Parathyroid adenoma (tissue), 2 donors: ENCODE measurements at regions not wholly inside any gene's neighbourhood (a gene's known extent, or its start where the extent isn't known, plus 50 kb on each side); places are given as distances from the start of the nearest gene placed in this dataset.

ENCODE experiments used
- H2AFZ ChIP-seq: fragments of 300-600 bp; sonication (generic); one replicate; pipeline ENCODE4 v1.7.0; 2017; ENCODE audit warnings: antibody characterized with exemption, mild to moderate bottlenecking
- H3K27ac ChIP-seq: fragments of 300-600 bp; sonication (generic); one replicate; pipeline ENCODE4 v1.7.0; 2017
- H3K27me3 ChIP-seq: fragments of 300-600 bp; sonication (generic); one replicate; pipeline ENCODE4 v1.7.0; 2017; ENCODE audit warnings: low read length; ENCODE audit not compliant: control insufficient read depth, insufficient read depth
- H3K36me3 ChIP-seq: fragments of 300-600 bp; sonication (generic); one replicate; pipeline ENCODE4 v1.7.0; 2017; ENCODE audit warnings: low read length; ENCODE audit not compliant: control insufficient read depth, insufficient read depth
- H3K4me1 ChIP-seq: fragments of 300-600 bp; sonication (generic); one replicate; pipeline ENCODE4 v1.7.0; 2017; ENCODE audit warnings: control low read depth
- H3K4me2 ChIP-seq: fragments of 300-600 bp; sonication (generic); one replicate; pipeline ENCODE4 v1.7.0; 2017; ENCODE audit warnings: low read length
- H3K4me3 ChIP-seq: fragments of 300-600 bp; sonication (generic); one replicate; pipeline ENCODE4 v1.7.0; 2017; ENCODE audit warnings: low read depth, low read length
- H3K79me2 ChIP-seq: fragments of 300-600 bp; sonication (generic); one replicate; pipeline ENCODE4 v1.7.0; 2017; ENCODE audit warnings: control low read depth
- H3K9ac ChIP-seq: fragments of 300-600 bp; sonication (generic); one replicate; pipeline ENCODE4 v1.7.0; 2017; ENCODE audit warnings: mild to moderate bottlenecking
- H3K9me3 ChIP-seq: fragments of 300-600 bp; sonication (generic); one replicate; pipeline ENCODE4 v1.7.0; 2017; ENCODE audit warnings: low read length; ENCODE audit not compliant: control insufficient read depth
- CTCF ChIP-seq: fragments of 300-600 bp; sonication (generic); IDR thresholded peaks from one replicate; pipeline ENCODE4 v1.7.0; 2017; ENCODE audit warnings: antibody characterized with exemption, mild to moderate bottlenecking
- donor health status: primary hyperparathyroidism.

GRCh38 chr5:105754056-105754455, 1916.7 kb downstream of the EFNA5 start:
- no peak for TF ChIP-seq CTCF
- no peak overlapping the region for H3K27ac ChIP-seq
- no peak overlapping the region for H3K9ac ChIP-seq

GRCh38 chr5:105752801-105753200, 1917.9 kb downstream of the EFNA5 start:
- Histone ChIP-seq H3K9me3 (no peaks in the 10 kb centered on the region), H3K4me3 (no peak overlapping the region), H3K79me2 (no peaks in the 10 kb centered on the region)

More at GRCh38 chr5:105754056-105754455, 1916.7 kb downstream of the EFNA5 start:
- Histone ChIP-seq H2AFZ (no peak overlapping the region), H3K4me2 (no peak overlapping the region), H3K36me3 (no peaks in the 10 kb centered on the region), H3K9me3 (no peaks in the 10 kb centered on the region), H3K4me1 (no peaks in the 10 kb centered on the region), H3K27me3 (no peaks in the 10 kb centered on the region), H3K79me2 (no peaks in the 10 kb centered on the region), H3K4me3 (no peak overlapping the region)

GRCh38 chr5:105751908-105752307, 1918.8 kb downstream of the EFNA5 start:
- no peaks in the 10 kb centered on the region for H3K27me3 ChIP-seq

More at GRCh38 chr5:105752801-105753200, 1917.9 kb downstream of the EFNA5 start:
- Histone ChIP-seq H3K9ac (no peak overlapping the region), H3K27me3 (no peaks in the 10 kb centered on the region), H3K36me3 (no peaks in the 10 kb centered on the region), H2AFZ (no peak overlapping the region), H3K27ac (no peak overlapping the region), H3K4me1 (no peaks in the 10 kb centered on the region), H3K4me2 (no peak overlapping the region)
- no peak for TF ChIP-seq CTCF

GRCh38 chr5:105745111-105745510, 1925.6 kb downstream of the EFNA5 start:
- no peaks in the 10 kb centered on the region for H3K36me3 ChIP-seq
- H3K27me3 ChIP-seq: no peaks in the 10 kb centered on the region
- no peak overlapping the region for H3K9ac ChIP-seq
- no peak overlapping the region for H3K4me2 ChIP-seq
- no peaks in the 10 kb centered on the region for H3K4me1 ChIP-seq
- no peak for TF ChIP-seq CTCF
- H3K79me2 ChIP-seq: no peaks in the 10 kb centered on the region
- H2AFZ ChIP-seq: no peak overlapping the region
- no peak overlapping the region for H3K27ac ChIP-seq
- no peak overlapping the region for H3K4me3 ChIP-seq
- H3K9me3 ChIP-seq: no peaks in the 10 kb centered on the region

More at GRCh38 chr5:105751908-105752307, 1918.8 kb downstream of the EFNA5 start:
- H3K4me3 ChIP-seq: no peak overlapping the region
- no peaks in the 10 kb centered on the region for H3K79me2 ChIP-seq
- H3K9me3 ChIP-seq: no peaks in the 10 kb centered on the region
- no peak for TF ChIP-seq CTCF
- no peaks in the 10 kb centered on the region for H3K36me3 ChIP-seq
- no peak overlapping the region for H3K9ac ChIP-seq
- no peak overlapping the region for H3K4me2 ChIP-seq
- no peak overlapping the region for H3K27ac ChIP-seq
- no peaks in the 10 kb centered on the region for H3K4me1 ChIP-seq
- no peak overlapping the region for H2AFZ ChIP-seq

GRCh38 chr5:105740242-105740641, 1930.5 kb downstream of the EFNA5 start:
- Histone ChIP-seq H3K4me3 (no peak overlapping the region), H3K36me3 (no peaks in the 10 kb centered on the region), H3K4me1 (no peaks in the 10 kb centered on the region), H3K27ac (no peak overlapping the region), H3K9ac (no peak overlapping the region), H2AFZ (no peak overlapping the region), H3K4me2 (no peak overlapping the region), H3K79me2 (no peaks in the 10 kb centered on the region), H3K9me3 (no peaks in the 10 kb centered on the region), H3K27me3 (no peaks in the 10 kb centered on the region)
- no peak for TF ChIP-seq CTCF
